ENCODE measurements at regions not wholly inside any gene's neighbourhood (a gene's known extent, or its start where the extent isn't known, plus 50 kb on each side); places are given as distances from the start of the nearest gene placed in this dataset.
"Not testable (repeated sequence)": the region's sequence is repeated elsewhere in the genome, so short reads cannot be mapped to it uniquely, and the experiment has no call there.

DNA sequence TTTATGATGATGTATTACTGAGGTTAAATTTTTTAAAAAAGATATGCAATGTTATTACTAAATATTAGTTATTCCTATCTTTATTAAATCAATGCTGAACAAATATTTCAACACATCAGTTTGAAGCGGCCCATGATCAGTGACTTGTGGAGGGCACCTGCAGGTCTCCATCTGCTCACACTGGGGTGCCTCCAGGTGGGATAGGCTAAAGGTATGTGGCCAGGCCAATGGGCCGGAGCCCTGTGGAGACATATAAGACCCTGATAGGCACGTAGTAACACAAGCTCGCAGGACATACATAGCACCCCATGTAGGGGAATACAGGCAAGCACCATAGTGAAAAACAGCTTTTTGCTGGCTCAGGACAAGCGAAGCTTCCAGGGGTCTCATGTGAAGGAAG, 469.8 kb downstream of the ZNF536 start:
- Histone ChIP-seq H3K36me3 (ENCODE audit: insufficient read depth, low read length) (no peaks in the 10 kb centered on the region), H3K9me2 (ENCODE audit: insufficient read depth, low read length) (no peaks in the 10 kb centered on the region), H4K20me1 (ENCODE audit: insufficient read depth, low read length) (no peaks in the 10 kb centered on the region), H3K4me3 (ENCODE audit: low read depth, low read length, poor library complexity, severe bottlenecking) (no peak overlapping the region), H3K4me2 (ENCODE audit: low read length) (no peak overlapping the region), H3K4me1 (ENCODE audit: insufficient read depth, low read length, poor library complexity, severe bottlenecking) (no peaks in the 10 kb centered on the region), H3K9me3 (ENCODE audit: low read length) (no peaks in the 10 kb centered on the region), H3K79me2 (ENCODE audit: insufficient read depth, low read depth, low read length) (no peaks in the 10 kb centered on the region), H3K27ac (ENCODE audit: low read depth, low read length, poor library complexity, severe bottlenecking) (no peak overlapping the region), H2AFZ (ENCODE audit: low read length) (no peak overlapping the region)
- no TSS peak for BruUV-seq (replicated peaks)
- no peak for TF ChIP-seq EZH2phosphoT487 (IDR thresholded peaks at IDR 0.05; ENCODE audit: borderline replicate concordance, low read depth, low read length)
- TF ChIP-seq, protein P1, sequence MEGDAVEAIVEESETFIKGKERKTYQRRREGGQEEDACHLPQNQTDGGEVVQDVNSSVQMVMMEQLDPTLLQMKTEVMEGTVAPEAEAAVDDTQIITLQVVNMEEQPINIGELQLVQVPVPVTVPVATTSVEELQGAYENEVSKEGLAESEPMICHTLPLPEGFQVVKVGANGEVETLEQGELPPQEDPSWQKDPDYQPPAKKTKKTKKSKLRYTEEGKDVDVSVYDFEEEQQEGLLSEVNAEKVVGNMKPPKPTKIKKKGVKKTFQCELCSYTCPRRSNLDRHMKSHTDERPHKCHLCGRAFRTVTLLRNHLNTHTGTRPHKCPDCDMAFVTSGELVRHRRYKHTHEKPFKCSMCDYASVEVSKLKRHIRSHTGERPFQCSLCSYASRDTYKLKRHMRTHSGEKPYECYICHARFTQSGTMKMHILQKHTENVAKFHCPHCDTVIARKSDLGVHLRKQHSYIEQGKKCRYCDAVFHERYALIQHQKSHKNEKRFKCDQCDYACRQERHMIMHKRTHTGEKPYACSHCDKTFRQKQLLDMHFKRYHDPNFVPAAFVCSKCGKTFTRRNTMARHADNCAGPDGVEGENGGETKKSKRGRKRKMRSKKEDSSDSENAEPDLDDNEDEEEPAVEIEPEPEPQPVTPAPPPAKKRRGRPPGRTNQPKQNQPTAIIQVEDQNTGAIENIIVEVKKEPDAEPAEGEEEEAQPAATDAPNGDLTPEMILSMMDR (conservative IDR thresholded peaks at IDR 0.05; ENCODE audit: low read length): no peak
- intact Hi-C loops (cut with micrococcal nuclease; ENCODE audit: unreplicated experiment): no loop called here
- ChIA-PET CTCF (ENCODE audit: unreplicated experiment) (no interaction called here), POLR2A (no interaction called here)
- no peak for DNase-seq (ENCODE audit: low spot score)

DNA sequence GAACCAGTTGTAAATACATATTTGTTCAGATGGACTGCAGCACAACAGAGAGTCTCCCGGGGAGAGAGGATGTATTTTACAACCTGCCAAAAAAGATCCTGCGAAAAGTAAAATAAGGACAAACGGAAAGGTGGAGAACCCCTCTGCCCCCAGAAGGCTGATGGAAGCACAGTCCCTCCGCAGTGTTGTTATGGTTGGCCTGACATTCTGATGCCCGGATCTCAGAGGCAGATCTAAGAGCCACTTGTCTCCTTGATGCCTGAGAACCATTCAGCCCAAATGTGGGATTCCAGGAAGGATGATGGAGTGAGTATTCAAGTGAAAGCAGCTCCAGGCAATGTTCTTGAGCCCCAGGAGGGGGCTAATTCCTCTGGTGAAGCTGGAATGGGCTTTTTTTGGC, 458.7 kb downstream of the ZNF536 start:
- no peak overlapping the region for H3K4me3 ChIP-seq (ENCODE audit: low read depth, low read length, poor library complexity, severe bottlenecking)
- no peaks in the 10 kb centered on the region for H4K20me1 ChIP-seq (ENCODE audit: insufficient read depth, low read length)
- no peaks in the 10 kb centered on the region for H3K79me2 ChIP-seq (ENCODE audit: insufficient read depth, low read depth, low read length)
- no peak overlapping the region for H2AFZ ChIP-seq (ENCODE audit: low read length)
- no peak overlapping the region for H3K4me2 ChIP-seq (ENCODE audit: low read length)
- H3K27ac ChIP-seq (ENCODE audit: low read depth, low read length, poor library complexity, severe bottlenecking): no peak overlapping the region
- POLR2A ChIA-PET: no interaction called here
- CTCF ChIA-PET (ENCODE audit: unreplicated experiment): no interaction called here
- intact Hi-C loops (cut with micrococcal nuclease; ENCODE audit: unreplicated experiment): no loop called here
- BruUV-seq (replicated peaks): no TSS peak
- TF ChIP-seq, protein P1 (conservative IDR thresholded peaks at IDR 0.05; ENCODE audit: low read length): no peak
- no peak for TF ChIP-seq EZH2phosphoT487 (IDR thresholded peaks at IDR 0.05; ENCODE audit: borderline replicate concordance, low read depth, low read length)
- H3K9me2 ChIP-seq (ENCODE audit: insufficient read depth, low read length): no peaks in the 10 kb centered on the region
- no peaks in the 10 kb centered on the region for H3K4me1 ChIP-seq (ENCODE audit: insufficient read depth, low read length, poor library complexity, severe bottlenecking)
- no peak for DNase-seq (ENCODE audit: low spot score)
- no peaks in the 10 kb centered on the region for H3K36me3 ChIP-seq (ENCODE audit: insufficient read depth, low read length)
- no peaks in the 10 kb centered on the region for H3K9me3 ChIP-seq (ENCODE audit: low read length)

DNA sequence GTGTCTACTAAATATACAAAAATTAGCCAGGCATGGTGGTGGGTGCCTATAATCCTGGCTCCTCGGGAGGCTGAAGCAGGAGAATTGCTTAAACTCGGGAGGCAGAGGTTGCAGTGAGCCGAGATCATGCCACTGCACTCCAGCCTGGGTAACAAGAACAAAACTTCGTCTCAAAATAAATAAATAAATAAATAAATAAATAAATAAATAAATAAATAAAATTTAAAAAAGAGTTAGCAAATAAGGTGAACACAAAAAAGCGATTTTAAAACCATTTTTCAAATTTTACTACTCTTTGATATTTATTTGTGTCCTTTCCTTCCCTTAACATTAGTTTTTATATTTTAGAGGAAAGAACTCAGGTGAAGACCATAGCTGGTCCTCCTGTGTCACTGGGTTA, 453.3 kb downstream of the ZNF536 start:
- H2AFZ ChIP-seq (ENCODE audit: low read length); DNase-seq (ENCODE audit: low spot score); H3K9me3 ChIP-seq (ENCODE audit: low read length); H4K20me1 ChIP-seq (ENCODE audit: insufficient read depth, low read length); H3K4me3 ChIP-seq (ENCODE audit: low read depth, low read length, poor library complexity, severe bottlenecking); H3K4me1 ChIP-seq (ENCODE audit: insufficient read depth, low read length, poor library complexity, severe bottlenecking); intact Hi-C loops (cut with micrococcal nuclease; ENCODE audit: unreplicated experiment); H3K79me2 ChIP-seq (ENCODE audit: insufficient read depth, low read depth, low read length); H3K36me3 ChIP-seq (ENCODE audit: insufficient read depth, low read length); H3K27ac ChIP-seq (ENCODE audit: low read depth, low read length, poor library complexity, severe bottlenecking); BruUV-seq (replicated peaks); H3K4me2 ChIP-seq (ENCODE audit: low read length); CTCF ChIA-PET (ENCODE audit: unreplicated experiment); H3K9me2 ChIP-seq (ENCODE audit: insufficient read depth, low read length): not testable (repeated sequence)
- POLR2A ChIA-PET: interaction anchor here (0.7 kb wide), 1 partner anchor 518 kb away, joined by 3 read pairs; no protein-coding TSS in a partner anchor
